ENCODE measurements at regions not wholly inside any gene's neighbourhood (a gene's known extent, or its start where the extent isn't known, plus 50 kb on each side); places are given as distances from the start of the nearest gene placed in this dataset.
"Not testable (repeated sequence)": the region's sequence is repeated elsewhere in the genome, so short reads cannot be mapped to it uniquely, and the experiment has no call there.

GRCh38 chr1:146409116-146409801 lies 180.4 kb upstream of the NOTCH2NLA start:
- DNase-seq, result not testable (repeated sequence)

GRCh38 chr1:146401281-146401825 lies 172.5 kb upstream of the NOTCH2NLA start:
- not testable (repeated sequence) for DNase-seq

GRCh38 chr1:146400173-146401121 lies 171.6 kb upstream of the NOTCH2NLA start:
- DNase-seq, result not testable (repeated sequence)

- not testable (repeated sequence) for DNase-seq
Observed at GRCh38 chr1:146399225-146399624, 170.4 kb upstream of the NOTCH2NLA start.

- DNase-seq, result not testable (repeated sequence)
Observed at GRCh38 chr1:146396801-146397200, 168.0 kb upstream of the NOTCH2NLA start.

- not testable (repeated sequence) for DNase-seq
Observed at GRCh38 chr1:146396242-146396641, 167.4 kb upstream of the NOTCH2NLA start.

GRCh38 chr1:146393796-146394195 lies 165.0 kb upstream of the NOTCH2NLA start:
- not testable (repeated sequence) for DNase-seq

GRCh38 chr1:146393154-146393553 lies 164.3 kb upstream of the NOTCH2NLA start:
- DNase-seq, result not testable (repeated sequence)

- DNase-seq, result not testable (repeated sequence)
Observed at GRCh38 chr1:146389178-146389577, 160.4 kb upstream of the NOTCH2NLA start.

- not testable (repeated sequence) for DNase-seq
Observed at GRCh38 chr1:146387750-146388469, 159.1 kb upstream of the NOTCH2NLA start.

GRCh38 chr1:146386851-146387749 lies 158.3 kb upstream of the NOTCH2NLA start:
- DNase-seq, result peak; percentile 50

- DNase-seq, result not testable (repeated sequence)
Observed at GRCh38 chr1:146381196-146381595, 152.4 kb upstream of the NOTCH2NLA start.

- DNase-seq, result peak; percentile 62
Observed at GRCh38 chr1:146376708-146377496, 148.1 kb upstream of the NOTCH2NLA start.

GRCh38 chr1:146376309-146376707 lies 147.5 kb upstream of the NOTCH2NLA start:
- DNase-seq, result peak; percentile 32

GRCh38 chr1:146375108-146375507 lies 146.3 kb upstream of the NOTCH2NLA start:
- not testable (repeated sequence) for DNase-seq

GRCh38 chr1:146369940-146370339 lies 141.1 kb upstream of the NOTCH2NLA start:
- DNase-seq, result peak; percentile 1

- DNase-seq, result not testable (repeated sequence)
Observed at GRCh38 chr1:146355373-146355772, 126.6 kb upstream of the NOTCH2NLA start.

GRCh38 chr1:146326863-146327262 lies 98.0 kb upstream of the NOTCH2NLA start:
- not testable (repeated sequence) for DNase-seq

- DNase-seq, result not testable (repeated sequence)
Observed at GRCh38 chr1:146324463-146324862, 95.6 kb upstream of the NOTCH2NLA start.

GRCh38 chr1:146323302-146323701 lies 94.5 kb upstream of the NOTCH2NLA start:
- DNase-seq, result not testable (repeated sequence)

GRCh38 chr1:146322893-146323292 lies 94.1 kb upstream of the NOTCH2NLA start:
- not testable (repeated sequence) for DNase-seq

Data from NCI-H2171 (cell line).